Stomach (tissue), 8 donors: ENCODE measurements at regions not wholly inside any gene's neighbourhood (a gene's known extent, or its start where the extent isn't known, plus 50 kb on each side); places are given as distances from the start of the nearest gene placed in this dataset.
A peak's percentile ranks its signal among the peaks of the same experiment; 100 is the strongest.

Experiments
- DNase-seq, 2 donors: peaks; one replicate each; pipeline versions ENCODE4 v3.0.0 to v3.0.0-alpha.2; 2013 to 2019
- H3K27ac ChIP-seq, 5 donors: fragments of 200-600 bp in 4 of 5; sonication (generic) in 4 of 5; one replicate each; pipeline ENCODE4 v1.5.1; 2013 to 2019; ENCODE audit warnings: mild to moderate bottlenecking in 1 of 5, moderate library complexity in 1 of 5
- H3K27me3 ChIP-seq, 3 donors: fragments of 200-600 bp; sonication (generic); one replicate each; pipeline ENCODE4 v1.5.1; 2017 to 2019; ENCODE audit warnings: mixed run types in 1 of 3
- H3K36me3 ChIP-seq, 4 donors: fragments of 200-600 bp; sonication (generic); 1 replicate in 3 of 4; 2 replicates in 1 of 4; pipeline ENCODE4 v1.5.1; 2016 to 2019
- H3K4me1 ChIP-seq, 4 donors: fragments of 200-600 bp; sonication (generic); one replicate each; pipeline ENCODE4 v1.5.1; 2016 to 2019
- H3K4me3 ChIP-seq, 4 donors: fragments of 200-600 bp; sonication (generic) in 3 of 4; one replicate each; pipeline ENCODE4 v1.5.1; 2016 to 2019; ENCODE audit warnings: mild to moderate bottlenecking in 1 of 4
- H3K9me3 ChIP-seq, 4 donors: fragments of 200-600 bp; sonication (generic); one replicate each; pipeline ENCODE4 v1.5.1; 2016 to 2019
- CTCF ChIP-seq, 7 experiments: fragments of 450-650 bp in 4 of 7; fragments of 200-600 bp in 3 of 7; sonication (generic) in 3 of 7; IDR thresholded peaks; one replicate each; pipeline ENCODE4 v1.5.1; 2016 to 2019; ENCODE audit warnings: antibody characterized with exemption in 7 of 7, control low read depth in 2 of 7, mild to moderate bottlenecking in 1 of 7
- EP300 ChIP-seq: sonication (generic); formaldehyde crosslinking; IDR thresholded peaks from one replicate; pipeline ENCODE4 v1.6.1; 2017; ENCODE audit warnings: antibody characterized with exemption
- POLR2A ChIP-seq, 4 donors: fragments of 450-650 bp; IDR thresholded peaks; one replicate each; pipeline ENCODE4 v1.6.1; 2016; ENCODE audit warnings: antibody characterized with exemption in 4 of 4, control low read depth in 2 of 4, mild to moderate bottlenecking in 1 of 4, moderate library complexity in 1 of 4
- POLR2AphosphoS5 ChIP-seq, 3 donors: sonication (generic); formaldehyde crosslinking; IDR thresholded peaks; one replicate each; pipeline ENCODE4 v1.6.1; 2016; ENCODE audit warnings: antibody characterized with exemption in 3 of 3
- WGBS, 5 donors: extraction: QIAGEN DNeasy Blood & Tissue Kit in 3 of 5; methylation state at CpG; one replicate each; pipeline versions ENCODE4 v1.1.5 to v1.1.7; 2013 to 2018; 5-methylcytosine and 5-hydroxymethylcytosine counted together
- intact Hi-C: fragments of 100-400 bp; cut with DNase I; formaldehyde crosslinking; loops from one replicate; pipeline ENCODE4 v1.15.1; 2023; ENCODE audit warnings: low total_unique reads
- donor health status: healthy with polysubstance abuse.
- donor health status: Bipolar disorder and iron deficiency.
- donor health status: healthy.

- 29 to 70% (median 55%) methylated on average over 1 of the region's 1 CpG for WGBS, 5 donors
- intact Hi-C loops: no loop called here
- no peaks in the 10 kb centered on the region for H3K36me3 ChIP-seq
- H3K9me3 ChIP-seq: no peaks in the 10 kb centered on the region
- H3K4me3 ChIP-seq: no peak overlapping the region
- H3K27me3 ChIP-seq: peaks cover 0 to 11% (median 0%) of the 10 kb centered on the region in 3 donors
- peak overlapping the region in 2 of 5 donors; percentile 27 to 35 for H3K27ac ChIP-seq
- no peak for DNase-seq
- H3K4me1 ChIP-seq: peaks cover 15 to 59% (median 44%) of the 10 kb centered on the region in 4 donors
- no peak for TF ChIP-seq POLR2A (IDR thresholded peaks at IDR 0.05)
- TF ChIP-seq EP300: no peak
- no peak for TF ChIP-seq POLR2AphosphoS5 (IDR thresholded peaks at IDR 0.05)
- TF ChIP-seq CTCF (IDR thresholded peaks at IDR 0.05): no peak
Observed at GRCh38 chr15:96049766-96050165, 280.7 kb upstream of the NR2F2 start.

- H3K27ac ChIP-seq: peak overlapping the region; percentile 70 to 83 (median 81)
- WGBS, 5 donors: 35 to 74% (median 56%) methylated on average over 2 of the region's 2 CpGs
- no peaks in the 10 kb centered on the region for H3K9me3 ChIP-seq
- peak in 1 of 2 donors; percentile 42 for DNase-seq
- H3K4me1 ChIP-seq: peaks cover 15 to 58% (median 43%) of the 10 kb centered on the region in 4 donors
- H3K4me3 ChIP-seq: no peak overlapping the region
- intact Hi-C loops: no loop called here
- TF ChIP-seq EP300 (no peak), POLR2AphosphoS5 (IDR thresholded peaks at IDR 0.05) (peak in 2 of 3 donors; percentile 51 to 53)
- H3K27me3 ChIP-seq: peaks cover 0 to 11% (median 0%) of the 10 kb centered on the region in 3 donors
- H3K36me3 ChIP-seq: no peaks in the 10 kb centered on the region
Observed at GRCh38 chr15:96051598-96051997, 278.9 kb upstream of the NR2F2 start.

- Histone ChIP-seq H3K4me3 (no peak overlapping the region), H3K27ac (peak overlapping the region; percentile 73 to 83 (median 81)), H3K36me3 (no peaks in the 10 kb centered on the region), H3K9me3 (no peaks in the 10 kb centered on the region), H3K4me1 (peaks cover 15 to 52% (median 40%) of the 10 kb centered on the region in 4 donors), H3K27me3 (peaks cover 0 to 11% (median 0%) of the 10 kb centered on the region in 3 donors)
- DNase-seq: peak in 1 of 2 donors; percentile 38
- intact Hi-C loops: no loop called here
- TF ChIP-seq POLR2AphosphoS5 (IDR thresholded peaks at IDR 0.05): peak in 1 of 3 donors; percentile 54
- TF ChIP-seq EP300: no peak
- 48 to 75% (median 55%) methylated on average over 4 of the region's 4 CpGs for WGBS, 5 donors
Observed at GRCh38 chr15:96052154-96052553, 278.3 kb upstream of the NR2F2 start.

- H3K27me3 ChIP-seq: peaks cover 0 to 11% (median 0%) of the 10 kb centered on the region in 3 donors
- no peaks in the 10 kb centered on the region for H3K36me3 ChIP-seq
- H3K4me3 ChIP-seq: peak overlapping the region in 3 of 4 donors; percentile 32 to 41 (median 35)
- H3K9me3 ChIP-seq: no peaks in the 10 kb centered on the region
- WGBS, 5 donors: 45 to 57% (median 53%) methylated on average over 16 to 18 of the region's 18 CpGs
- peak overlapping the region; percentile 73 to 83 (median 81) for H3K27ac ChIP-seq
- intact Hi-C loops: no loop called here
- H3K4me1 ChIP-seq: peaks cover 15 to 48% (median 37%) of the 10 kb centered on the region in 4 donors
- TF ChIP-seq POLR2A (IDR thresholded peaks at IDR 0.05) (no peak), CTCF (IDR thresholded peaks at IDR 0.05) (no peak), POLR2AphosphoS5 (IDR thresholded peaks at IDR 0.05) (no peak), EP300 (no peak)
- no peak for DNase-seq
Observed at GRCh38 chr15:96052572-96053030, 277.9 kb upstream of the NR2F2 start.

- no peaks in the 10 kb centered on the region for H3K9me3 ChIP-seq
- peak; percentile 68 to 75 for DNase-seq
- 8 to 13% (median 9%) methylated on average over 33 to 36 of the region's 36 CpGs for WGBS, 5 donors
- H3K4me3 ChIP-seq: peak overlapping the region; percentile 10 to 41 (median 34)
- H3K36me3 ChIP-seq: no peaks in the 10 kb centered on the region
- no peak for TF ChIP-seq EP300
- no peak for TF ChIP-seq CTCF (IDR thresholded peaks at IDR 0.05)
- no peak for TF ChIP-seq POLR2AphosphoS5 (IDR thresholded peaks at IDR 0.05)
- no peak for TF ChIP-seq POLR2A (IDR thresholded peaks at IDR 0.05)
- intact Hi-C loops: no loop called here
- peak overlapping the region; percentile 73 to 83 (median 81) for H3K27ac ChIP-seq
- H3K4me1 ChIP-seq: peaks cover 15 to 46% (median 33%) of the 10 kb centered on the region in 4 donors
- peaks cover 0 to 11% (median 0%) of the 10 kb centered on the region in 3 donors for H3K27me3 ChIP-seq
Observed at GRCh38 chr15:96053031-96053780, 277.3 kb upstream of the NR2F2 start.
